EH (cell line): ENCODE measurements at regions not wholly inside any gene's neighbourhood (a gene's known extent, or its start where the extent isn't known, plus 50 kb on each side); places are given as distances from the start of the nearest gene placed in this dataset.
"Not testable (repeated sequence)": the region's sequence is repeated elsewhere in the genome, so short reads cannot be mapped to it uniquely, and the experiment has no call there.

ENCODE experiments used
- DNase-seq: peaks from one replicate; pipeline ENCODE4 v3.0.0-alpha.2; 2015; ENCODE audit warnings: low read depth

- DNase-seq, result not testable (repeated sequence)
Observed at GRCh38 chr22:22296047-22296446, 51.5 kb downstream of the VPREB1 start.

- peak; percentile 39 for DNase-seq
Observed at GRCh38 chr22:22297159-22297793, 52.7 kb downstream of the VPREB1 start.

- peak; percentile 74 for DNase-seq
Observed at GRCh38 chr22:22297794-22298653, 53.4 kb downstream of the VPREB1 start.

- not testable (repeated sequence) for DNase-seq
Observed at GRCh38 chr22:22298654-22299009, 54.0 kb downstream of the VPREB1 start.

GRCh38 chr22:22300511-22300910, 55.9 kb downstream of the VPREB1 start:
- DNase-seq, result not testable (repeated sequence)

- DNase-seq, result not testable (repeated sequence)
Observed at GRCh38 chr22:22300946-22301345, 56.4 kb downstream of the VPREB1 start.

GRCh38 chr22:22316589-22316988, 72.0 kb downstream of the VPREB1 start:
- DNase-seq, result no peak

- no peak for DNase-seq
Observed at GRCh38 chr22:22318723-22319465, 74.3 kb downstream of the VPREB1 start.

- peak; percentile 67 for DNase-seq
Observed at GRCh38 chr22:22321743-22322611, 77.4 kb downstream of the VPREB1 start.

GRCh38 chr22:22322792-22323191, 78.2 kb downstream of the VPREB1 start:
- DNase-seq, result no peak

GRCh38 chr22:22327723-22328122, 83.1 kb downstream of the VPREB1 start:
- DNase-seq, result no peak

GRCh38 chr22:22329792-22330191, 85.2 kb downstream of the VPREB1 start:
- no peak for DNase-seq

- DNase-seq, result not testable (repeated sequence)
Observed at GRCh38 chr22:22335640-22336039, 91.1 kb downstream of the VPREB1 start.

GRCh38 chr22:22336333-22336732, 91.7 kb downstream of the VPREB1 start:
- DNase-seq, result not testable (repeated sequence)

GRCh38 chr22:22338778-22339177, 94.2 kb downstream of the VPREB1 start:
- DNase-seq, result not testable (repeated sequence)

- DNase-seq, result no peak
Observed at GRCh38 chr22:22341736-22342135, 97.2 kb downstream of the VPREB1 start.

- peak; percentile 20 for DNase-seq
Observed at GRCh38 chr22:22342697-22343580, 98.4 kb downstream of the VPREB1 start.

GRCh38 chr22:22343581-22344296, 99.2 kb downstream of the VPREB1 start:
- DNase-seq, result no peak

- no peak for DNase-seq
Observed at GRCh38 chr22:22344430-22344829, 99.8 kb downstream of the VPREB1 start.

- no peak for DNase-seq
Observed at GRCh38 chr22:22345781-22346180, 101.2 kb downstream of the VPREB1 start.
